Mucosa of gallbladder (tissue), 1 donor: ENCODE measurements at regions not wholly inside any gene's neighbourhood (a gene's known extent, or its start where the extent isn't known, plus 50 kb on each side); places are given as distances from the start of the nearest gene placed in this dataset.

Experiments
- DNase-seq: peaks from one replicate; pipeline ENCODE4 v3.0.0-alpha.2; 2020; ENCODE audit warnings: low spot score
- donor health status: DM: no; HTN: no; CAD: no.

DNA sequence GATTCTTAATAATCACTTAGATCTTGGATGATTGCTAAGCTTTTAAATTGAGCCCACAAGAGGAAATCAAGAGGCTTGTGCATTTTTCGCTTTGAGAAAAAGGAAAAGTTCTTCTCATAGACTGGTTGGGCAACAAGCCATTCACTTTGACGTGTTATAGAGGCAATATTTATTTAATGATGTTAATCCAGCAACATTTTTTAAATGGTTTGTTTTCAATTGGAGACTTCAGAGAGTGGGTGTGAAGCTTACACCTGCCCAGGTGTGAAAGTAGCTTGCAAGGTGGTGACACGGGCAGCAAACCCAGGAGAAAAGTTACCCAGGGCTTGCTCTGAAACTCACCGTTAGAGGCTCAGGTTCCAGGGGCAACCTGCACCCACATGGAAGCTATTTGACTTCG lies 858.9 kb downstream of the GALR1 start:
- DNase-seq, result no peak

DNA sequence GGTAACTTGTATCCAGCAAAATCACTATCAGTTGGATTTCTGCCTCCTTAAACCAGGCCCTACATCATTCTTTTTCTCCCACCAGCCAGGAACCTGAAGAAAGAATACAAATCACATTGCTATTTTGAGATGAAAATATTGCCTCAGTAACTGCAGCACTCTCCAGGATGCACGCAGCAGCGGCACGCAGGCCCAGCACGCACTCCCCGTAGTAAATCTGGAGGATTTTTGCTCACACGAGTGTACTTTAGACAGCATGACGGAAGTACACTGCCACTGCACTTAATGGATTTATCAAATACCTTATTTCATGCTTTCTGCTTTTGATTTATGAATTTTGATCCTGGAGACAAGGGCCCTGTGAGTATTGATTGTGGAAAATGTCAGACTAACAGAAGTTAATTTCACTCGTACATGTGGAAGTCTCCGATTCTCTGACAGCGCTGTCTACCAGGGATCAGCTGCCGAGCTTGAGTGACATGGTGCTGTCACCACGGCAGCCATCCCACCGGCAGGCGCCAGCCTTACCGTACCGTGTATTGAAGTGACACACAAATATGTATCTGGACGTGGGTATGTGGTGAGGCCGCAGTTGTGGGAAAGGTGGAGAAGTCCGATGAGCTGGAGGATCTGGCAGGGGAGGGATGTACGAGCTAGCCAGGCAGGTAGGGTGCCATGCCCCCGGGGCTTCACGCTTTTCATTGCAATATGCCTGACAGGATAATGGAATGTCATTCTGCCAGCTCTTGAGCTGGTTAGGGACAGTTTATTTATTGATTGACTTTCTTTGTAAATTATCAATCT lies 863.7 kb downstream of the GALR1 start:
- no peak for DNase-seq

DNA sequence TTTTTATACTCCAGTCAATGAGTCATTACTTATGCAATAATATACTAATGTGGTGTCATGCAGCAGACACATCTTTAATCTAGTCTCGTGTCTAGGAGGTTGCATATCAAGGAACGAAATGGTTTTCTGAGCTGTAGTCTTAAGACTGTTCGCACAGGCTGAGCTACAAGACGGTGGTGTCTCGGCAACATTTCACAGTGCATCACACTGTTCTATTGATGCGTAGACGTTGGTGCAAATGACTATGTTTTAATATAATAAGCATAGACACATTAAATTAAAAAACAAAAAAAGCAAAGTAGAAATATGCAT lies 864.2 kb downstream of the GALR1 start:
- no peak for DNase-seq

DNA sequence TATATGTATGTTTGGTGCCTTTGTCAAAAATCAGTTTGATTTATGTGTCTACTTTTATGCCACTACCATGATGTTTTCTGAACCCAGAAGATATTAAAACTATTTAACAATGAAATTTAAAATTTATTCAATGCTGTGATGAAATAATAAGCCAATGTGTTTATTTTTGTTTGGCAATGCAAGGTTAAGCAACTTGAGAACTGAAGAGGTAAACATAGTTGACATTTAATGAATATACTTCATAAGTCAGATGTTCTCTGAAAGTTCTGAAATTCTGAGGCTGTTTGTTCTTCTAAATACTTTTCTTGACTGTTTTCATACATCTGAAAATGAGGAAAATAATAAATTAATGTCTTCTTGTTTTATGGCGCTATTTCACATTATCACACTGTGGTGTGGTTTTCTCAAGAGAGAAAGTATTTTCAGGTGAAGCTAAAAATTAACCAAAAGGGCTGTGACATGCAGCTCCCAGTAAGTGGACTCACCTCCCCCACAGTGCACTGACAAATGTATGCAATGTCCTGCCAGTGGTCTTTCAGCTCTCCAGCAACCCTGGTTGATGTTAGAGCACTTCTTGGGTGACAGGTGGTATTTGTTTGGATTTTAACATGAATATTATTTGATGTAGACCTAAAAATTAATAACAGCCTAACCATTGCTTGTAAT lies 863.6 kb upstream of the SALL3 start:
- DNase-seq, result no peak

DNA sequence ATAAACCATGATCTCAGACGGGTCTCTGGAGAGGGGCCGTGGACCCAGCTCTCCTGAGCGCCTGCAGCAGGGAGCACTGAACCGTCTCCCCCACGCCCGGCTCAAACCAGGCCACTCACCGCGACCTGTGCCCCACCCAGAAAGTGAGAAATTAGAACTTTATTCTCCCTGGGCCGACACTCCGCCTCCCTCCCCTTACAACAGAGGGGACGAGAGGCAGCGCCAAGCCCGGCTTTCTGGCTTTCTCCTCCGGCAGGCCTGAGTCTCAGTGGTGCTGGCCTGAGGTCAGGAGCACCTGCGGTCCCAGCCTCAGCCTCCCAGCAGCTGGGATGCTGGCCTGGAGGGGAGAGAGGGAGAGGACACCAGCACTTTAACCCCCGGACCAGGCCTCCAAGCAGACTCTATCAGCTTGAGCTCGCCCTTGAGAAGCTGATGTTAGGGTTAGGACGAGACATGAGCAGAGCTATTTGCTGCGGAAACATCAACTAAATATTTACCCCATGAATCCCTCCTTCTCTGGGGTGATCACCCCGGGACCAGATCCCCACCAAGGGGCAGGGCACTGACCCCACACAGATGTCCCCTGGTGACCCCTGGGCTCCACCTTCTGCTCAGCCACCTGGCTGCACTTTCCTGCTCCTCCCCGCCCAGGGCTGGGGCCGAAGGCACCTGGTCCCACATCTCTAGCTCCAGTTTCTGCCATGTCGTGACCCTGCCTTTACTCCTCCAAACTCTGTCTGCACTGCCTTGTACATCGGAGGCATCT lies 856.3 kb upstream of the SALL3 start:
- no peak for DNase-seq

DNA sequence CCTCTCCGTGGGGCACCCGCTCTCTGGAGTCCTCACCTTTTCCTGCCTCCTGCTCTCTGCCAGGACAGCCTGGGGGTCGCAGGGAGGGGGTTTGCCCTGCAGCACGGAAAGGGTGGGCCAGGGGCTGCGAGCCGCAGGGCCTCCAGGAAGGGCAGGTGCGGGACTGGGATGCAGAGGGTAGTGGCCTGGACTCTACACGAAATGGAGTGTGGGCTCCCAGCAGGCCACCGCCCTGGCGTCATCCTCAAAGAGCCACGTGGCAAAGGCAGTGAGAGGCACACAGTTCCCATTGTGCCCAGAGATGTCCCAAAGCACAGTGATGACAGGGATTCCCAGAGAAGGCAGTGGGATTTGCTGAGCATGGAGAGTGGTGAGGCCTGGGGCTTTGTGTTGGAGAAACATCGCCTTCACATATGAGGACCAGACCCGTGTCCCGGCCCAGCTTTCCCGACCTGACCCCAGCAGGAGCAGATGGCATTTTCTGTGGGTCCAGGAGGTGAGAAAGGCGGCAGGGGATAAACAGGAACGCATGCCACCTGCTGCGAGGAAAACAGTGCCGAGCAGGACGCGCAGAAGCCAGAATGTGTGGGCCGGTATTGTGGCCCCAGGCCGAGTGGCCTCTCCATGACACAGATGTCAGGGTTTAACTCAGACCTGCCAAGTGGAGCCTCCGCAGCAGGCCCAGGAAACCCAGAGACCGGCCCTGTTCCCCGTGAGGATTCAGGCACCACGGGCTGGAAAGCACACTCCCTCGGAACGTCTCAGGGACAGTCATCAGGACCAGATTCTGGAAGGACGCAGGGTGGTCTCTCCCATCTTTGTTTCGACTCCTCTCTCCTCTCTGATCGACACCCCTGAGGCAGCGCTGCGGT lies 855.5 kb upstream of the SALL3 start:
- no peak for DNase-seq

DNA sequence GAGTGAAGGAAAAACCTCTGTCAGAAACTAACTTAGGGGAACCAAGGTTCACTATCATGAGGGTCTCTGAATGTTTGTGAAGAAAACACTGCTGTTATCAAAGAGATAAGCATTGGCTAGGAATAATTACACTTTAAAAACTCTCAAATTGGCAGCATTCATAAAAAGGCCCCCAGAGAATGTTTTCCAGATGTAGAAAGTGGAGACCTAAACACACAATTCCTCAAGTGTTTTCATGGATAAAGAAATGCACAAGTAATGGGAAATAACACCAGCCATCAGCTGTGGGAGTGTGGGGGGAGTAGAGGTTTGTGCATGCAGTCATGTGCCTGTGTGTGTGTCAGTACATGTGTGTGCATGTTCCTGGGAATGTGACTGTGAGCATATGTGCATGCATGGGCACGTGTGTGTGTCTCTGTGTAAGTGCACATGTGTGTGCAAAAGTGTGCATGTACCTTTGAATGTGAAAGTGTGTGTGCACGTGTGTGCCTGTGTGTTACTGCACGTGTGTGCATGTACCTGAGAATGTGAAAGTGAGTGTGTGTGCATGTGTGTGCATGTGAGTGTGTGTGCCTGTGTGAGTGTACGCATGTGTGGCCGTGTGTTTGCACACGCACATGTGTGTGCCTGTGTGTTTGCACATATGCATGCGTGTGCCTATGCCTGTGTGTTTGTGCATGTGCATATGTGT lies 854.3 kb upstream of the SALL3 start:
- no peak for DNase-seq

DNA sequence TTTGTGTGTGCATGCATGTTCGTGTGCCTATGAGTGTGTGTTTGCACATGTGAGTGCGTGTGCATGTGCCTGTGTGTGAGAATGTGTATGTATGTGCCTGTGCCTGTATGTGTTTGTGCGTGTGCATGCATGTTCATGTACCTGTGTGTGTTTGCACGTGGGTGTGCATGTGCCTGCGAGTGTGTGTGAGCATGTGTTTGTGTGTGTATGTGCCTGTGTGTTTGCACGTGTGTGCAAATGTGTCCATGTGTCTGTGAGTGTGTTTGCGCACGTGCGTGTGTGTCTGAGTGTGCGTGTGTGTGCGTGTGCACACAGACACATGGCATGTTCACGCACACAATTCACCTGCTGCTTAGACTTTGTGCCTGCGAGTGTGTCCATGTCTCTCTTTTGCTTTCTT lies 853.5 kb upstream of the SALL3 start:
- DNase-seq, result no peak

DNA sequence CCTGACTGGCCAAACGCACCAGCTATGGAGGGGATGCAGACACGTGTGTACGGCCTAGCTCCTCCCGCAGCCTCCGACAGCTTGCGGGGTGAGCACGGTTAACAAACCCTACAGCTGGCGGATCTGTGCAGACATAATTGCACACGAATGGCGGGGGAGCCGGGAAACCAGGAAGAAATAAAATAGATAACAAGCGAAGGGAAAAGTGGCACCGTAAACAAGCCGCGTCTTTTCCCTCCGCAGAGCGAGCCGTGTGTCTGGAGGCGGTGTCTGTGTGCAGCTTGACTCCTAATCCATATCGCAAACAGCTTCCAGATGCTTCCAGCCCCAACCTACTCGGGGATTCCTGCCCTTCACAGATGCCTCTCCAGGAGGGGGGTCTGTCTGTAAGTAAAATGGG lies 853.1 kb upstream of the SALL3 start:
- no peak for DNase-seq

DNA sequence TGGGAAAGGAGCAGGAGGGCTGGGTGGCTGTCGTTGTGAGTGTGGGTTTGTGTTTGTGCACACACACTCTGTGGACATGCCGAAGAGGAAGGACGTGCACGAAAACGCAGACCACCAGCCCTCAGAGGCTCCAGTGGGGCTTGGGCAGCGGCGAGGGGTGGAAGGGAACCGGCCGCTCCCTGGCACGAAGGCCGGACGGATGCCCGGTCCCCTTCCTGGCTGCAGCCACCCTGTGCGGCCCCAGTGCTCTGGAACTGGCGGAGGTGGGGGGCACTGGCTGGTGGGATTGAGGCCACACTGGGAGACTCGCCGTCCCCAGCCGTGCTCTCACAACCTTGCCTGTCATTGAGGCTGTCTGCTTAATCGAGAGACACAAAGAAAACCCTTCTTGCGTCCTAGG lies 852.6 kb upstream of the SALL3 start:
- no peak for DNase-seq

DNA sequence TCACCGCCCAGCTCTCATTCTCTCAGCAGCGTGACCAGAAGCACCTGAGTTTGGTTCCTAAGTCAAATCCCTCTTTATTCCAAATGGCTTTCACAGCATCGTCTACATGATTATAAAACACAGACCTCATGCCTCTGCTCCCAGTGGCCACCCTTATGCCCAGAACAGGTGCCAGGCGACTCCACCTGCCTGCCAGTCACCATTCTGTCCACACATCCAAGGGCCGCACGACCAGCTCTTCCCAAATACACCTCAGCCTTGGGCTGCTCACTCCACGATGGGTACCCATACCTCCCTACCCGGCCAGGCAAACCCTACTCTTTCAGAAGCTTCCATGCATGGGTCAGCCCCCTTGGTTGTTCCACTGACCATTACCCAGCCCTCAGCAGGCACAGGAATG lies 851.6 kb upstream of the SALL3 start:
- DNase-seq, result no peak

DNA sequence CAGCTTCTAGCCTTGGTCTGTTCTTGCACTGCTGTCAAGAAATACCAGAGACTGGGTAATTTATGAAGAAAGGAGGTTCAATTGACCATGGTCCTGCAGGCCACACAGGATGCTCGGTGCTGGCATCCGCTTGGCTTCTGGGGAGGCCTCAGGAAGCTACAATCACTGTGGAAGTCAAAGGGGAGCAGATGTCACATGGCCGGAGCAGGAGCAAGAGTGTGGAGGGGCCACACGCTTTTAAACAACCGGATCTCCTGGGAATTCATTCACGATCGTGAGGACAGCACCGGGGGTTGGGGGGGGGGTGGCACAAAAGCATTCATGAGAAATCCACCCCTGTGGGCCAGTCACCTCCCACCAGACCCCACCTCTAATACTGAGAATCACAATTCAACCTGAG lies 850.4 kb upstream of the SALL3 start:
- DNase-seq, result no peak

DNA sequence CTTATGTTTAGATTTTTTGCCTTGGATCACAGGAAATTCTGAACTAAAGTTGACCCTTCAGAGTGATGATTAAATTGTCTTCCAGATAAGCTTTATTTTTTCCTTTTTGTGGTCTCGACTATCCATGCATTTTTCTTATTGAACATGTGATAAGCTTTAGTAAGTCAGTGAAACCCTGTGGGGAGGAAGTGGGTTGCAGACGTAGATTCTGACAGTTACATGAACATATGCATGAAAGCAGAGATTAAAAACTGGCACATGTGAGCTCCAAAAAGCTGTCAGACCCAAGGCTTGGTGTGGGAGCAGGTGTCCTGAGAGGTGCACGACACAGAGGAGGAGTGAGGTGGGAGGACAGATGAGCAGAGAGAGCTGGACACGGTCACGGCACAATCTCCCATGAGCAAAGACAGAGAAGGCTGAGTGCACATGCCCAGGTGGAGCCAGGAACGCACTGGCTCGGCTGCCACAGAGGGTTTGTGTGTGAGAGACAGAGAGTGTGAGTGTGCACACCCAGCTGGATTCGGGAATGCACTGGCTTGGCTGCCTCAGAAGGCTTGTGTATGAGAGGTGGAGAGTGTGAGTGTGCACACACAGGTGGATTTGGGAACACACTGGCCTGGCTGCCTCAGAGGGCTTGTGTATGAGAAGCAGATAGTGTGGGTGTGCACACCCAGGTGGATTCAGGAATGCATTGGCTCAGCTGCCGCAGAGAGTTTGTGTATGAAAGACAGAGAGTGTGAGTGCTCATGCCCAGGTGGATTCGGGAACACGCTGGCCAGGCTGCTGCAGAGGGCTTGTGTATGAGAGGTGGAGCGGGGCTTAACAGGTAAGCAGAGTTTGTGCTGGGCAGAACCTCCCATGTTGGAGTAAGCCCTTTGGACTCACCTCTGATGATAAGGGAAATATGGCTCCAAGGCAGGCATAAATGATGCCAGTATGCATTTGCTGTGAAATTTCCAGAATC lies 849.1 kb upstream of the SALL3 start:
- DNase-seq, result no peak

DNA sequence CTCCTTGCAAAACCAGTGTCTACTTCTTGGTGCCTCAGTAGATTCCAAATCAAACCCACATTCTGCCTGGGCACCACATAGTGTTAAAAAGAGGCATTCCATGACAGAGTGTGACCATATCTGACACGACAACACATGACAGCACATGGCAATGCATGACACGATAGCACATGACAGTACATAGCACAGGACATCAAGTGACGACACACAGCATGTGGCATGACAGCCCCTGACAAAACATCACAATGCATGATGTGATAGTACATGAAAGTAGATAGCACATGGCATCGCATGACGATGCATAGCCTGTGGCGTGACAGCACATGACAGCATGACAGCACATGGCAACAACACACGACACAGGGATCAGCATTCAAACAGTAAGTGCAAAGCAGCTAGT lies 845.9 kb upstream of the SALL3 start:
- no peak for DNase-seq

DNA sequence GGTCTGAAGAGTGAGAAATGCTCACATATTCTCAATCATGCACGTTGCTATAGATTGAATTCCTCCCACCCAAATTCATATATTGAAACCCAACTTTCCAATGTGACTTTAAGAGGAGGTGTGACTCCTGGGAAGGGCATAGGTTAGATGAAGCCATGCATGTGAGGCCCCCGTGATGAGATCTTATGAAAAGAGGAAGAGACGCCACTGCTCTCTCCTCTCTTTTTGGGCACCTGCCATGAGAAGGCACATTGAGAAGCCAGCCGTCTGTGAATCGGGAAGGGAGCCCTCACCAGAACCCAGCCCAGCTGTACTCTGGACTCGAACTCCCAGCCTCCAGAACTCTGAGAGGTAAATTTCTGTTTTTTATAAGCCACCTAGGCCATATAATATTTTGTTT lies 842.6 kb upstream of the SALL3 start:
- DNase-seq, result no peak

DNA sequence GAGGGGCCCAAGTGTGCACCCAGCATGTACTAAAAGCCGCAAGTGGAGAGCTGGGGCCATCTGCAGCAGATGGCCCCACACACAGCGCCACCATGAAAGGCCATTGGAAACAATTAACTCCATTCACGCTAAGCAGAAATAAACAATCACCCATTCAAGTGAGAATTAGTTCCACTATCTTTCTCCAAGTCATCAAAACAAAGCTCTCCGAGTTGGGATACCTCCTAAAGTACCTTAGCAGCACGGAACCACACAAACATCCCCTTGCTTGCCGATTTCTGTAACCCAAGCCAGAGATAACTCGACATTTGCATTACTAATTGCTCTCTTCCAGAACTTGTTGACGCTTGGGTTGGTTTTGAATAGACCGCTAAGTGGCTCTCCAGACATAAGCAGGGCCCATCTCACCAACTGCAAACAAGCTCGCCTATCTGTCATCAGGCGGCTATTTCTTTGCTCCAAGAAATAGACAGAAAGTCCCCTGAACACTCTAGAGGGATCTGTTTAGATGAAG lies 840.6 kb upstream of the SALL3 start:
- DNase-seq, result no peak

DNA sequence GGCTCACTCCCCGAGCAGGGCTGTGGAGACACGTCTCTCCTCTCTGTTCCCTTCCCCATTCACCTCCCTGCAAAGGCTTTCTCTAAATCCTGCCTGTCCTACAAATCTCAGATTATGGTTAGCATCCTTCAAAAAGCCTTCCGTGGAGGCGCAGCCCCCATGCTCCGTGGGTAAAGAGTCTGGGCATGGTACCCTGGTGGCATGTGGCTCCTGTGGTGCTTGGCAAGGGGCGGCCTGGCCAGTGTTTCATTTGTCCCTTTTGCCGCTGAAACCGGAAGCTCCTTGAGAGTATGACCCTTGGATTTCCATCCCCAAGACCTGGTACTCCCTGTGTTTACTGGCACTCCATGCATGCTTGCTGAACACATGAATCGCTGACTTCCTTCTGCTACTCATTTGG lies 839.3 kb upstream of the SALL3 start:
- no peak for DNase-seq

DNA sequence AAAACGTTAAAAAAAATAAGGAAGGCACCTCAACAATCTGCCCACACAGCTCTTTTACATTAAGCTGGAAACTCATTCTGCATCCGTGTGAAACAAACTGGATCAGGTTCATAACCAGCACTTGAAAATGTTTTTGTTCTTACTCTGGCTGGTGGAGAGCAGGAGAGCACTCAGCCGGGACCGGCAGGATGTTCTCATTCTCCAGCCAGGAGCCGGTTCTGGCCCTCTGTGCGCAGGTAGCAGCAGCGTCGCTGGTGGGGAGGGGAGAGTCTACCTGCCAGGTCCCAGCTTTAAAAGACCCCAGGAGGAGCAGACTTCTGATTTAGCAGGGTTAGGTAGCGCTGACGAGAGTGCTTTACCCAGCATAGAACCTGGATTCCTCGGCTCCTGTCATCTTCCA lies 834.9 kb upstream of the SALL3 start:
- no peak for DNase-seq

DNA sequence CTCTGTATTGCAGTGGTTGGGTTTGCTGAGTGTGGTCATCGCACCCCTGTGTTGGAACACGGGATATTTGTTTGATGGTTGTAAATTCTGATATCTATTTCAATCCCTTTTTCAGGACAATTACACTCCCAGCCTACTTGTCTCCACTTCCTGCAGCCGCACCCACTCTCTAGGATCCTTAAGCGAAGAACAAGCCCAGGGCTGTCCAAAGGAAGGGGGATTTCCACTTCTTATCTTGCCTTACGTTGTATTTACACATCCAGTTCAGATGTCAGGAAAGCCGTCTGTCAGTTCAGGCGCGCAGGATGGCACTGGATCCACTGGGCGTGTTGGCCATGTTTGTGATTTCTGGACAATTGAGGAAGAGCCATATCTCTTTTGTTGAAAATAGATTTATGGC lies 834.5 kb upstream of the SALL3 start:
- no peak for DNase-seq
